Liver (tissue), 8 donors: ENCODE measurements at regions not wholly inside any gene's neighbourhood (a gene's known extent, or its start where the extent isn't known, plus 50 kb on each side); places are given as distances from the start of the nearest gene placed in this dataset.

Source experiments
- DNase-seq: peaks from one replicate; pipeline ENCODE4 v3.0.0-alpha.2; 2017; ENCODE audit warnings: low spot score
- H3K27ac ChIP-seq, 2 donors: one replicate each; pipeline ENCODE4 v1.7.0; 2013; ENCODE audit warnings: inconsistent platforms in 2 of 2, low read length in 2 of 2, control low read depth in 1 of 2, low read depth in 1 of 2, mild to moderate bottlenecking in 1 of 2
- H3K27me3 ChIP-seq, 4 donors: one replicate each; pipeline versions ENCODE4 v1.6.1 to v1.7.0; 2013; ENCODE audit warnings: low read length in 3 of 4, inconsistent platforms in 1 of 4, mild to moderate bottlenecking in 1 of 4, moderate library complexity in 1 of 4; ENCODE audit not compliant: control insufficient read depth in 4 of 4, insufficient read depth in 4 of 4
- H3K36me3 ChIP-seq, 4 donors: one replicate each; pipeline versions ENCODE4 v1.6.1 to v1.7.0; 2013; ENCODE audit warnings: low read length in 3 of 4, mild to moderate bottlenecking in 3 of 4, low read depth in 1 of 4, moderate library complexity in 1 of 4; ENCODE audit not compliant: control insufficient read depth in 4 of 4, insufficient read depth in 3 of 4
- H3K4me1 ChIP-seq, 4 donors: one replicate each; pipeline versions ENCODE4 v1.6.1 to v1.7.0; 2013; ENCODE audit warnings: low read length in 3 of 4, mild to moderate bottlenecking in 3 of 4, moderate library complexity in 1 of 4; ENCODE audit not compliant: control insufficient read depth in 4 of 4, insufficient read depth in 4 of 4
- H3K4me3 ChIP-seq, 3 donors: one replicate each; pipeline versions ENCODE4 v1.6.1 to v1.7.0; 2013; ENCODE audit warnings: low read length in 3 of 3, control low read depth in 1 of 3, low read depth in 1 of 3, mild to moderate bottlenecking in 1 of 3
- H3K9ac ChIP-seq, 2 donors: one replicate each; pipeline ENCODE4 v1.7.0; 2013; ENCODE audit warnings: low read length in 2 of 2, mild to moderate bottlenecking in 2 of 2, moderate library complexity in 2 of 2, control low read depth in 1 of 2, low read depth in 1 of 2
- H3K9me3 ChIP-seq, 4 donors: one replicate each; pipeline versions ENCODE4 v1.6.1 to v1.7.0; 2013; ENCODE audit warnings: low read length in 3 of 4; ENCODE audit not compliant: control insufficient read depth in 4 of 4
- EGR1 ChIP-seq, 2 donors: IDR thresholded peaks; 2 replicates each; pipeline ENCODE4 v1.6.1; 2016 to 2018; ENCODE audit warnings: antibody characterized with exemption in 2 of 2, low read depth in 2 of 2
- FOXA1 ChIP-seq: IDR thresholded peaks from 2 replicates; pipeline ENCODE4 v1.6.1; 2016; ENCODE audit warnings: antibody characterized with exemption
- FOXA2 ChIP-seq: IDR thresholded peaks from 2 replicates; pipeline ENCODE4 v1.6.1; 2016; ENCODE audit warnings: antibody characterized with exemption
- GABPA ChIP-seq, 2 donors: IDR thresholded peaks in 1 of 2; conservative IDR thresholded peaks in 1 of 2; 2 replicates each; pipeline ENCODE4 v1.6.1; 2016; ENCODE audit warnings: antibody characterized with exemption in 2 of 2, mild to moderate bottlenecking in 1 of 2, moderate library complexity in 1 of 2
- HNF4A ChIP-seq, 2 donors: conservative IDR thresholded peaks; 2 replicates each; pipeline ENCODE4 v1.6.1; 2016; ENCODE audit warnings: antibody characterized with exemption in 2 of 2, mild to moderate bottlenecking in 2 of 2
- HNF4G ChIP-seq: IDR thresholded peaks from 2 replicates; pipeline ENCODE4 v1.6.1; 2016; ENCODE audit warnings: antibody characterized with exemption
- JUND ChIP-seq, 2 donors: IDR thresholded peaks; 2 replicates each; pipeline ENCODE4 v1.6.1; 2016; ENCODE audit warnings: antibody characterized with exemption in 2 of 2
- NR2F2 ChIP-seq: IDR thresholded peaks from 2 replicates; pipeline ENCODE4 v1.6.1; 2016; ENCODE audit warnings: antibody characterized with exemption
- RAD21 ChIP-seq, 2 donors: IDR thresholded peaks; 2 replicates each; pipeline ENCODE4 v1.6.1; 2016; ENCODE audit warnings: antibody characterized with exemption in 2 of 2, mild to moderate bottlenecking in 2 of 2
- RXRA ChIP-seq, 2 donors: IDR thresholded peaks; 2 replicates each; pipeline ENCODE4 v1.6.1; 2017 to 2018; ENCODE audit warnings: antibody characterized with exemption in 2 of 2, mild to moderate bottlenecking in 1 of 2
- SP1 ChIP-seq: IDR thresholded peaks from 2 replicates; pipeline ENCODE4 v1.6.1; 2018; ENCODE audit warnings: antibody characterized with exemption, mild to moderate bottlenecking
- TAF1 ChIP-seq: conservative IDR thresholded peaks from 2 replicates; pipeline ENCODE4 v1.6.1; 2016; ENCODE audit warnings: antibody characterized with exemption, mild to moderate bottlenecking
- YY1 ChIP-seq: IDR thresholded peaks from 2 replicates; pipeline ENCODE4 v1.6.1; 2016; ENCODE audit warnings: antibody characterized with exemption, mild to moderate bottlenecking
- WGBS: extraction: QIAGEN DNeasy Blood & Tissue Kit; methylation state at CpG from one replicate; pipeline ENCODE4 v1.1.7; 2013; 5-methylcytosine and 5-hydroxymethylcytosine counted together
- TF ChIP-seq, protein P1 (sequence below): IDR thresholded peaks from 2 replicates; pipeline ENCODE4 v1.6.1; 2016; ENCODE audit warnings: antibody characterized with exemption
- TF ChIP-seq, protein P2 (sequence below): IDR thresholded peaks from 2 replicates; pipeline ENCODE4 v1.6.1; 2016; ENCODE audit warnings: antibody characterized with exemption
- TF ChIP-seq, protein P3 (sequence below): IDR thresholded peaks from 2 replicates; pipeline ENCODE4 v1.6.1; 2016; ENCODE audit warnings: antibody characterized with exemption
- TF ChIP-seq, protein P4 (sequence below): IDR thresholded peaks from 2 replicates; pipeline ENCODE4 v1.6.1; 2016; ENCODE audit warnings: antibody characterized with exemption, mild to moderate bottlenecking
- TF ChIP-seq, protein P5 (sequence below): fragments of 150-350 bp; IDR thresholded peaks from 2 replicates; pipeline ENCODE4 v1.5.1; 2017; ENCODE audit warnings: improper control_type of control experiment, low read depth, low read length; ENCODE audit not compliant: missing input control
- donor health status: healthy.
- donor health status: healthy.
- donor health status: healthy.
- donor health status: healthy.
- donor health status: healthy.

DNA sequence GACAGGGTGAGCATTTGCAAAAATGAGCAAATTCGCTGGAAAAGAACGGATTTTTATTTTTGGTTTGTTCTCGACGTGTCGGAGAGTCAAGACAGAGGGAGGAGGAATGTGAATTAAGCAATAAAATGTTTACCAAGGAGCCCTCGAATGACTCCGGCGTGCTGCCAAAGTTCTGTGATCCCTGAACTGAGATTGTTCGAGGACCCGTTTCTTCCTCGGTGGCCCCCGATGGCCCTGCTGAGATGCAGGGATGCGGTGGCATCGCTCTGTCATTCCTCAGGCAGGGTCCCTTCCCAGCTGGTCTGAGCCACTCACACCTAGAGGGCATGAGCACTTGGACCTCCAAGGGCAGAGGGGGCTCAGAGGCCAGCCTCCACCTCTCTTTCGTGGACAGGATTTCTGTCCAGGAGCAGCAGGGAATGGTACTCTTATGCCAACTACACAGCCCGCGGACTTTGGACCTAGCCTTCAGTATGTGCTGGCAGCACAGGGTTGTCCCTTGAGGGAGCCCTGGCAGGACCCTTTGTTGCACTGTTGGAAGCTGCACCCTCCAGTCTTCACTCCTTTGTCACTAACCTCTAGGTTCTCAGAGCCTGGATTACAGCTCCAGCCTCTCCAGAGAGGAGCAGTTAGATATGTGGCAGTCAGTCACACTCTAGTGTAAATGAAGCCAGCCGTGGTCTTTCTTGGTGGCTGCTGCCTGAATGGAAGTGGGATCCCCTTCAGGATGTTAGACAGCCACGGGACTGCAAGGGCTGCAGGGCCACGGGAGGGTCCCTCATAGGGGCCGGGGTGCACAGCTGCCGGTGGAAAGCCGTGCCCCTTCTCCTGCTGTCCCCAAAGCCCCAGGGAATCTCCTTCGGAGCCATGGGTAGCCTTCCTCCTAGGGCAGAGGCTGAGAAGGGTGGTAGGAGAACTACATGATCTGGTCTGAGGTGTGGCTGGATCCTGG is 109.4 kb upstream of the ANO1 start:
- Histone ChIP-seq H3K4me3 (peak overlapping the region in 1 of 3 donors; percentile 7), H3K36me3 (no peaks in the 10 kb centered on the region), H3K9me3 (no peaks in the 10 kb centered on the region), H3K27me3 (no peaks in the 10 kb centered on the region), H3K9ac (no peak overlapping the region), H3K4me1 (peaks cover 15 to 56% (median 41%) of the 10 kb centered on the region in 4 donors), H3K27ac (peak overlapping the region; percentile 92 to 97)
- WGBS = 81% methylated on average over 24 of the region's 24 CpGs
- DNase-seq = no peak
- TF ChIP-seq SP1 (peak; percentile 79), HNF4A (conservative IDR thresholded peaks at IDR 0.05) (peak; percentile 79 to 86), HNF4G (peak; percentile 49), TAF1 (no peak), NR2F2 (peak; percentile 75), RAD21 (IDR thresholded peaks at IDR 0.05) (peak in 1 of 2 donors; percentile 22)

DNA sequence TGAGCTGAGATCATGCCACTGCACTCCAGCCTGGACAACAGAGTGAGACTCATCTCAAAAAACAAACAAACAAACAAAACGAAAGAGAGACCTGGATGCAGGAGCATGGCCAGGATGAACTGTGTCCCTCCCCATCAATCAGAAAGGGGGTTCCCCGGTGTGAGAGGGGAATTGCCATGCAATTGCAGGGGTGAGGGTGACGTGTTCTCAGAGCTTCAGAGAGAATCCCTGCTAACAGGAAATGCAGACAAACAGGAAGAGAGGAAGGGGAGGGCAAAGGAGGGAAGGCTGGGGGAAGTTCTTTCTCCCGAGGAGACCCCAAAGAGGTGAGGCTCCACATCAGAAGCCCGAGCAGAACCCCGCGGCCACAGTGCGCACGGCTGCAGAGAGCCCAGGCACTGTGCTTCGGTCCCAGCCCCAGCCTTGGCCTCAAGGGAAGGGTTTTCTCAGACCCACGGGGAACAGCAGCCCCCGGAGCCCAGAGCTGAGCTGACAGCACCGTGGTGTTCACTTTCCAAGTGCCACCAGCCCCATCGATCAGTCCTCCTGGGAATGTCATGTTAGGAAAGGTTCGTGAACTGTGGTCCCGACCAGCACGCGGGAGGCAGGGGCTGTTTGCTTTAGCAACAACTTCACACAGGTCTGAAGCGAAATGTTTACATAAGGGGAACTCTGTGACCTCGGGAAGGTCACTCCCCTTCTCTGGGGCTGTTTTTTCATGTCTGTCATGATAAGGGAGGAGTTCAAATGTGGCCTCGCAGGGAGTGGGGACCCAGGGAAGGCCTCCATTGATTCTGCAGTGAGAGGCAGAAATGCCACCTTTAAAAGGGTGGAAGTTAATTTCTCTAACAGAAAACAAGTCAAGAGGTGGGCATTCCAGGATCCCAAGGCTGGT is 108.0 kb upstream of the ANO1 start:
- WGBS = 9% methylated on average over 21 of the region's 21 CpGs
- H3K9me3 ChIP-seq = no peaks in the 10 kb centered on the region
- H3K4me3 ChIP-seq = peak overlapping the region in 1 of 3 donors; percentile 23
- TF ChIP-seq NR2F2 (peak; percentile 97), TAF1 (peak; percentile 69), SP1 (peak; percentile 86), RAD21 (IDR thresholded peaks at IDR 0.05) (peak; percentile 9 to 48), RXRA (IDR thresholded peaks at IDR 0.05) (peak; percentile 96 to 97), FOXA1 (peak; percentile 82), HNF4G (peak; percentile 20), FOXA2 (peak; percentile 78), JUND (IDR thresholded peaks at IDR 0.05) (peak; percentile 40 to 78), GABPA (IDR thresholded peaks at IDR 0.05 in 1 of 2, conservative IDR thresholded peaks at IDR 0.05 in 1 of 2) (no peak), YY1 (peak; percentile 92), EGR1 (IDR thresholded peaks at IDR 0.05; ENCODE audit: low read depth in 2 of 2) (peak in 1 of 2 donors; percentile 32), HNF4A (conservative IDR thresholded peaks at IDR 0.05) (peak; percentile 32 to 83)
- TF ChIP-seq, protein P1, sequence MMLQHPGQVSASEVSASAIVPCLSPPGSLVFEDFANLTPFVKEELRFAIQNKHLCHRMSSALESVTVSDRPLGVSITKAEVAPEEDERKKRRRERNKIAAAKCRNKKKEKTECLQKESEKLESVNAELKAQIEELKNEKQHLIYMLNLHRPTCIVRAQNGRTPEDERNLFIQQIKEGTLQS = no peak
- TF ChIP-seq, protein P2, sequence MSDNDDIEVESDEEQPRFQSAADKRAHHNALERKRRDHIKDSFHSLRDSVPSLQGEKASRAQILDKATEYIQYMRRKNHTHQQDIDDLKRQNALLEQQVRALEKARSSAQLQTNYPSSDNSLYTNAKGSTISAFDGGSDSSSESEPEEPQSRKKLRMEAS = peak; percentile 92
- TF ChIP-seq, protein P3, sequence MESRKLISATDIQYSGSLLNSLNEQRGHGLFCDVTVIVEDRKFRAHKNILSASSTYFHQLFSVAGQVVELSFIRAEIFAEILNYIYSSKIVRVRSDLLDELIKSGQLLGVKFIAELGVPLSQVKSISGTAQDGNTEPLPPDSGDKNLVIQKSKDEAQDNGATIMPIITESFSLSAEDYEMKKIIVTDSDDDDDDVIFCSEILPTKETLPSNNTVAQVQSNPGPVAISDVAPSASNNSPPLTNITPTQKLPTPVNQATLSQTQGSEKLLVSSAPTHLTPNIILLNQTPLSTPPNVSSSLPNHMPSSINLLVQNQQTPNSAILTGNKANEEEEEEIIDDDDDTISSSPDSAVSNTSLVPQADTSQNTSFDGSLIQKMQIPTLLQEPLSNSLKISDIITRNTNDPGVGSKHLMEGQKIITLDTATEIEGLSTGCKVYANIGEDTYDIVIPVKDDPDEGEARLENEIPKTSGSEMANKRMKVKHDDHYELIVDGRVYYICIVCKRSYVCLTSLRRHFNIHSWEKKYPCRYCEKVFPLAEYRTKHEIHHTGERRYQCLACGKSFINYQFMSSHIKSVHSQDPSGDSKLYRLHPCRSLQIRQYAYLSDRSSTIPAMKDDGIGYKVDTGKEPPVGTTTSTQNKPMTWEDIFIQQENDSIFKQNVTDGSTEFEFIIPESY = peak; percentile 65
- TF ChIP-seq, protein P4, sequence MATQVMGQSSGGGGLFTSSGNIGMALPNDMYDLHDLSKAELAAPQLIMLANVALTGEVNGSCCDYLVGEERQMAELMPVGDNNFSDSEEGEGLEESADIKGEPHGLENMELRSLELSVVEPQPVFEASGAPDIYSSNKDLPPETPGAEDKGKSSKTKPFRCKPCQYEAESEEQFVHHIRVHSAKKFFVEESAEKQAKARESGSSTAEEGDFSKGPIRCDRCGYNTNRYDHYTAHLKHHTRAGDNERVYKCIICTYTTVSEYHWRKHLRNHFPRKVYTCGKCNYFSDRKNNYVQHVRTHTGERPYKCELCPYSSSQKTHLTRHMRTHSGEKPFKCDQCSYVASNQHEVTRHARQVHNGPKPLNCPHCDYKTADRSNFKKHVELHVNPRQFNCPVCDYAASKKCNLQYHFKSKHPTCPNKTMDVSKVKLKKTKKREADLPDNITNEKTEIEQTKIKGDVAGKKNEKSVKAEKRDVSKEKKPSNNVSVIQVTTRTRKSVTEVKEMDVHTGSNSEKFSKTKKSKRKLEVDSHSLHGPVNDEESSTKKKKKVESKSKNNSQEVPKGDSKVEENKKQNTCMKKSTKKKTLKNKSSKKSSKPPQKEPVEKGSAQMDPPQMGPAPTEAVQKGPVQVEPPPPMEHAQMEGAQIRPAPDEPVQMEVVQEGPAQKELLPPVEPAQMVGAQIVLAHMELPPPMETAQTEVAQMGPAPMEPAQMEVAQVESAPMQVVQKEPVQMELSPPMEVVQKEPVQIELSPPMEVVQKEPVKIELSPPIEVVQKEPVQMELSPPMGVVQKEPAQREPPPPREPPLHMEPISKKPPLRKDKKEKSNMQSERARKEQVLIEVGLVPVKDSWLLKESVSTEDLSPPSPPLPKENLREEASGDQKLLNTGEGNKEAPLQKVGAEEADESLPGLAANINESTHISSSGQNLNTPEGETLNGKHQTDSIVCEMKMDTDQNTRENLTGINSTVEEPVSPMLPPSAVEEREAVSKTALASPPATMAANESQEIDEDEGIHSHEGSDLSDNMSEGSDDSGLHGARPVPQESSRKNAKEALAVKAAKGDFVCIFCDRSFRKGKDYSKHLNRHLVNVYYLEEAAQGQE = no peak
- TF ChIP-seq, protein P5, sequence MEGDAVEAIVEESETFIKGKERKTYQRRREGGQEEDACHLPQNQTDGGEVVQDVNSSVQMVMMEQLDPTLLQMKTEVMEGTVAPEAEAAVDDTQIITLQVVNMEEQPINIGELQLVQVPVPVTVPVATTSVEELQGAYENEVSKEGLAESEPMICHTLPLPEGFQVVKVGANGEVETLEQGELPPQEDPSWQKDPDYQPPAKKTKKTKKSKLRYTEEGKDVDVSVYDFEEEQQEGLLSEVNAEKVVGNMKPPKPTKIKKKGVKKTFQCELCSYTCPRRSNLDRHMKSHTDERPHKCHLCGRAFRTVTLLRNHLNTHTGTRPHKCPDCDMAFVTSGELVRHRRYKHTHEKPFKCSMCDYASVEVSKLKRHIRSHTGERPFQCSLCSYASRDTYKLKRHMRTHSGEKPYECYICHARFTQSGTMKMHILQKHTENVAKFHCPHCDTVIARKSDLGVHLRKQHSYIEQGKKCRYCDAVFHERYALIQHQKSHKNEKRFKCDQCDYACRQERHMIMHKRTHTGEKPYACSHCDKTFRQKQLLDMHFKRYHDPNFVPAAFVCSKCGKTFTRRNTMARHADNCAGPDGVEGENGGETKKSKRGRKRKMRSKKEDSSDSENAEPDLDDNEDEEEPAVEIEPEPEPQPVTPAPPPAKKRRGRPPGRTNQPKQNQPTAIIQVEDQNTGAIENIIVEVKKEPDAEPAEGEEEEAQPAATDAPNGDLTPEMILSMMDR = no peak
- peak; percentile 65 for DNase-seq
- H3K27me3 ChIP-seq = no peaks in the 10 kb centered on the region
- H3K27ac ChIP-seq = peak overlapping the region; percentile 92 to 97
- H3K36me3 ChIP-seq = no peaks in the 10 kb centered on the region
- peaks cover 16 to 65% (median 43%) of the 10 kb centered on the region in 4 donors for H3K4me1 ChIP-seq
- H3K9ac ChIP-seq = peak overlapping the region in 1 of 2 donors; percentile 81
